LHCN-M2 (cell line): ENCODE measurements at regions not wholly inside any gene's neighbourhood (a gene's known extent, or its start where the extent isn't known, plus 50 kb on each side); places are given as distances from the start of the nearest gene placed in this dataset.

Experiments used
- DNase-seq: peaks from one replicate; pipeline ENCODE4 v3.0.0-alpha.2; 2012; ENCODE audit warnings: low read depth

DNA sequence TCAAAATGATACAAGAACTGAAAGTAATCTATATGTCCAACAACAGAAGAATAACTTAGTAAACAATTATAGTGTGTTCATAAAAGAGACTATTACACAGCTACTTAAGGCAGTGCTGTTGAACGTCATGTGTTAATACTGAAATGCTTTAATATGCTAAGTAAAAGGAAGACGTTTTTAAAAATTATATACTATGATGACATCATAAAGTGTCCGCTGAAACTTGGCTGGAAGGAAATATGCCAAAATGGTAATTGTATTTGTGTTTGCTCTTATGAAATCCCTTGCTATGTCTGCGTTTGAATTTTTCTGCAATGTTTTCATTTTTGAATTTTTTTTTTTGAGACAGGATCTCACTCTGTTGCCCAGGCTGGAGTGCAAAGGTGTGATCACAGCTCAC is 679.3 kb downstream of the DHX35 start:
- DNase-seq, result no peak

DNA sequence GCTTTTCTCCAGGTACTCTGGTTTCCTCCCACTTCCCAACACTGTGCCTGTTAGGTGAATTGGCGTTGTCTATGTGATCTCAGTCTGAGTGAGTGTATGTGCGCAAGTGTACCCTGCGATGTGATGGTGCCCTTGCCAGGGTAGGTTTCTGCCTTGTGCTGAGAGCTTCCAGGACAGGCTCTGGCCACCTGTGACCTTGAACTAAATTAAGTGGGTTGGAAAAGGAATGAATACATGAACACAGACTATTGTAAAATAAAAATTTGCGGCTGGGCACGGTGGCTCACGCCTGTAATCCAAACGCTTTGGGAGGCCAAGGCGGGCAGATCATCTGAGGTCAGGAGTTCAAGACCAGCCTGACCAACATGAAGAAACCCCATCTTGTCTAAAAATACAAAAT is 678.0 kb downstream of the DHX35 start:
- no peak for DNase-seq

DNA sequence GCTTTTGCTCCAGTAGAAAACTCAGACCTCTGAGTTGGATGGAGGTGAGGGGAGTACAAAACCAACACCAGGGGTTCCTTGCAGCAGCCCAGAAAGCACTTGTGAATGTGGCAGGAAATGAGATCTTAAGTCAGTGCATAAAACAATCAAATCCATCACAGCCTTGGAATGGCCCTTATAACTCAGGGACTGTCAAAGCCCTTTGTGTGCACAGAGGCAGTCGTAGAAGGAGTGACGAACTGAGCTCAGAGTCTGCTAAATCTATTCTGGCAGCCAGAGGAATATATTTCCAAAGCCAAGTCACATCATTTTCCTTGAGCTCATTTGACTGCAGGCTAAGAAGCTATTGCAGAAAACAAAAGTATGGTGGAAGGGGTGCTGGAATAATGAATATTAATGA is 676.6 kb downstream of the DHX35 start:
- no peak for DNase-seq

DNA sequence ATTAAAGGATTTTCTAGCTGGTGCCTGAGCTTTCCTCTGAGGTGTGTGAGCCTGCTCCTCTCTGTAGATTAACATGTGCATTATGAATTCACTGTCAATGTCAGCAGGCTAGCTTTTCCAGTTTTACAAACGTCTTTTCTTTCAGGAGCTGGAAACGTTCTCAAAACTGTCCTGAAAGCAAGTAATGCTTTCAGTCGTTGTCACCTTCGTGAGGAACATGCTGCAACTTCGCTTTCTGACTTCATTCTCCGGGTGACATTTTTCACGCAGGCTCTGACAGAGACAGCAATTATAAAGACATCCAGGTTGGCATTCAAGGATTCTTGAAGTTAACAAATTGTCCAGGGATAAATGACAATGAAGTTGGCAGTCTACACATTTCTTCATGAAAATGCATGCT is 671.5 kb downstream of the DHX35 start:
- DNase-seq, result no peak

DNA sequence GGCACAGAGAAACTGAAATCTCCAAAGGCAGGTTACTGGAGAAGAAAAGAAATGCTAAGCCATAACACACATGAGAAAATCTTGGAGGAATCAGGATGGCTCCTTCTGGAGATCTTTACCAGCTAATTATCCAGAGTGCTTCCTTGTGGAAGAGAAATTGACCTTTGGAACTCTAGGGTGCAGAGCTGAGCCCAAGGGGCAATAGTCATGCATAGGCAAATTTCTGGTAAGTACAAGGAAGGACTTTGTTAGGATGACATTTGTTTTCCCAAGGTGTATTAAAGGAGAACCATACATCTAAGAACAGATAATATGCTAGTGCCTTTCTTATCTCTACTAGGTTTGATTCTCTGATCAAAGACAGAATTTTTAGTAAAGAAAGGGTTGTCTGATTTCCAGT is 670.6 kb downstream of the DHX35 start:
- no peak for DNase-seq

DNA sequence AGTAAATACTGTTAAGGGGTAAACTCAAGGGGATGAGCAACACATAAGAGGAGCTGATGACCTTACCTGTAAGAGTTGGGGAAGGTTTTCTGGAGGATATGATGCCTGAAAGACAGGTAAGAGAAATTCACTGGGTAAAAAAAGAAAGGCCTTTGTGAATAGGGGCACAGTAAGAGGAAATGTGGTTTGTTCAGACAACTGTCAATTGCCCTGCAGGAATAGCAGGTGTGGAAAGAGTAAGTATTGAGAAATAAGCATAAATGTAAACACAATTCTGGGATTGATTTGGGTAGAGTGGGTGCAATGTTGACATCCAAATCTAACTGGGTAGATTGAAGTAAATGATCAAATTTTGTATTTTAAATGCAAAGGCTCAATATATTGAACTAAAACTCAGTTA is 670.0 kb downstream of the DHX35 start:
- DNase-seq, result no peak

DNA sequence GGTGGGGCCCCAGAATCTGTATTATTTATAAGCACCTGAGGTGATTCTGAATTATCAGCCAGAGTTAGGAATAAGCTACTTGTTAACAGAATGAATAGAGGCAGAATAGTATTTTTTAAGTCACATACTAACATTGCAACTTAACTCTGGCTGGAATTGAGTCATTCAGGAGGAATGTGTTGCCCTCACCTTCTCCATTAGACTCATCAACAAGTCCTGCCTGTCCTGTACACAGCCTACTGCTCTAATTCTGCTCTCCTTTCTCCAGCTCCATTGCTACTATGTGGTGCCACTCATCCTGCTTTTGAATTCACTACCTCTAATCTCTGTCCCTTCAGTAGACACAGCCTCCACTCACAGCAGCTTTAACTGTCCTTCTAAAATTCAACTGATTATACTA is 669.4 kb downstream of the DHX35 start:
- no peak for DNase-seq

DNA sequence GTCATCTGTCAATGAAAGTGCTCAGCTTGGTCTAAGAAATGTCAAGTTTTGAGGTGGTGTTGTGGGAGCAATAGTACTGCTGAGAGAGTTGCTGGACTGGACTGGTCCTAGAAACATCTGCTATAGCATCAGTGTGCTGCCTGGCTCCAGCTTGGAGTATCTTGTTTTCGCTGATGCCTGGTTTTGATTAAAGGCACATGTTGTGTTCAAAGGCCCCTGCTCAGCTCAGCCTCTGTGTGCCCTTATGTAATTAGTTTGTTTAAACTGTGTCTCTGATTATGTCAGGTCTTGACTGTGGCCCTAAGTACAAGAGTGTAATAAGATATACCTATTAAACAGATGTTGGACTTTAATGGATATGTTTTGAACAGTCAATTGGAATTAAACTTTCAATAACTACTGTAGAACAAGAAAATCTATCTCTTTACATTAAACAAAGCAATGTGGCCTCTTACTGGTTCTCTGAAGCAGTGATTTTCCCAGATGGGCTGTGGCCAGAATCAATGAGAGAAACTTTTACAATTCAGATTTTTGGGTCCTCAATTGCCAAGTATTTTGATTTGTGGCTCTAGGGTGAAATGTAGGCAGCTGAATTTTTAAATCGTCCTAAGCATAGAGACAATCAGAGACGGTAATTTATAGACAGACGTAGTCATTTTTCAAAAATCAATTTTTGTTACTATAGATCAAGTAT is 668.2 kb downstream of the DHX35 start:
- DNase-seq, result no peak

DNA sequence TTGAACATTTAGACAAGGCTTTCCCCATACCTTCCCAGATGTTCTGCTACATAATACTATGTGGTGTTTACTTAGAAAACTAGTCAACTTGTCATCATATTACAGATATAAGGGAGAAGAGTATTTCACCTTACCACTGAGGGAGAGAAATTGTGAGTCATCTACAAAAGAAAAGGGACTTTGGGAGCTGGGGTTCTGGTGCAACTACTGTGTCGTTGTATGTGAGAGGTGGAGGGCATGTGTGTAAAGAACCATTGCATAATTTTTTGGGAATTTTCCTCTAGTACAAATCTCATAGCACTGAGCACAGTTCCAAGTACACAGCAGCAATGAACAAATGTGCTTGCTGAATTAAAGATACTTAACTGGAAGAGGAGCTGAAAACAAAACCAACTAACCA is 665.6 kb downstream of the DHX35 start:
- DNase-seq, result no peak

DNA sequence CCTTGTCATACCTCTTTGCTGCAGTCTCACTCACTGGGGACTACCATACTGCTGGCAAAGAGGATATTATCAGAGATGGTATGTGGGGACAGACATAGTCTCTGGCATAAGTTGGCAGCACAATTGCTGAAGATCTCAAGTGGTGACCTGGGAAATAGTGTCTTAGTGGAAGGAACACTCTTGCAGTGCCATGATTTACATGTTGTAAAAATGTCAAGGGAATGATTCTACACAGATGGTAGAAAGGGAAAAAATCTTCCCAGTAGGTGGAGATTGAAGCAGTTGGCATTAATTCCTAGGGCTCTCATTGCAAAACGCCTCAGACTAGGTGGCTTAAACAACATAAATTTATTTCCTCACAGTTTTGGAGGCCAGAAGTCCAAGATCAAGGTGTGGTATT is 662.2 kb downstream of the DHX35 start:
- DNase-seq, result no peak

DNA sequence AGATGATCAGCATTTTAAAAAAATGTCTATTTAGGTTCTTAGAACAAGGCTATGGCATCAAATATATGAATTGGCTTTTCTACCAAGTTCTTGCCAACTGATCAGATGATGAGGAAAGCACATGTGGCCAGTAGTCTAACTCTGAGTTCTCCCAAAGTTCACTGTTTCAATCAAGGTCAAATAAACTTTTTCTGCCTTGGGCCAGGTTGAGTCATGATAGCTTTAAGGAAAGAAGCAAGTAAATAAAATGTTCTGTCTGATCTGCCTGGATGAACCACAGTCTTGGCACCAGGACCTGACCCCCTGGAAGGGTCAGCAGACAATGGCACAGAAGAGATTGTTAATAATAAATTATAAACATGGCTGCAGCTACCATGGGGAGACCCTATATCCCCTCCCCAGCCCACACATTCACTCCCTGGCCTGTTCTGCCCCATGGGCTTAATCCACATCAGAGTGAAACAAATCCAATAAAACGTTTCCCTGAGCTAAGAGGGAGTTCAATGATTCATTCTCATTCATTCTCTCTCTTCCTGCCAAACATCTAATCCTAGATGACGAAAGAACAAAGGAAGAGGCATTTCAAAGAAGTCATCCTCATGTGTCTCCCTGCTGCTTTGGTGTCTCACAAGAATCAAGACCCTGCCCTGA is 661.6 kb downstream of the DHX35 start:
- DNase-seq, result no peak

DNA sequence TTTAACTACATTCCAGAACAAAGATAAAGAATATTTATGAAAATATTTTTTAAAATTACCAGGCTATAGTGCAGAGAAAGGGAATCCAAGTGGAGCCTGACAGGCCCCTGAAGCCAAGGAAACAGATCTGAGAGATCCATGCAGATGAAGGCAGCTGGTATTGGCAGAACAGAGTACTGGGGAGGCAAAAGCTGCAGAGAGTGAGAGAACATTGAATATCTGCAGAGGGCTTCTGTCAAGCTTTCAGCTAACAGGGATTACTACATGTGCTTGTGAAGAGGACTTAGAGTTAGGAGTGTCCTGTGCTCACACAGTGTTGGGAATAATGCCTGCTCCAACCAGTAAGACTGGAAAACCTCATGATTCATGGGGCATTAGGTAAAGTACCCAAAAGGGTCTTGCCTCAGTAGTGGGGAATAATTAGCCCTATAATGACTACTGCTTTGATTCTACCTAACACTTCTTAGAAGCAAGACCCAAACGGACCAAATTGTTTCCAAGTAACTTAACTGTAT is 657.2 kb downstream of the DHX35 start:
- DNase-seq, result no peak

DNA sequence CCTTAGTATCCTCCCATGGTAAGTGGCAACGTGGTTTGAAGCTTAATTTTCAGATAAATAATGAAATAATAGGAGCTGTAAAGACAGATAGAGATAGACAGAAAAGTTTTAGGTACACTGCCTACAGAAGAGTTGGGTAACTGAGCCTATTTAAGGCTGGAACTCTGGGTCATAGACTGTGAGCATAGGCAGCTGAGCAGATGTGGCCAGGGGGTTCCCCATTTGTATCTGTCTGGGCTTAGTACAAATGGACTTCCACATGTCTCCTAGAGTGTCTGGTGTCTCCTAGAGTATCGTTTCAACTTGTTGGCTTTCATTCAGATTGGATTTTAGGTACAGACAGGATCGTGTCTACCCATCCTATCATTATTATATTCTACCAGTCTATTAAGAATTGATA is 649.8 kb downstream of the DHX35 start:
- DNase-seq, result no peak

DNA sequence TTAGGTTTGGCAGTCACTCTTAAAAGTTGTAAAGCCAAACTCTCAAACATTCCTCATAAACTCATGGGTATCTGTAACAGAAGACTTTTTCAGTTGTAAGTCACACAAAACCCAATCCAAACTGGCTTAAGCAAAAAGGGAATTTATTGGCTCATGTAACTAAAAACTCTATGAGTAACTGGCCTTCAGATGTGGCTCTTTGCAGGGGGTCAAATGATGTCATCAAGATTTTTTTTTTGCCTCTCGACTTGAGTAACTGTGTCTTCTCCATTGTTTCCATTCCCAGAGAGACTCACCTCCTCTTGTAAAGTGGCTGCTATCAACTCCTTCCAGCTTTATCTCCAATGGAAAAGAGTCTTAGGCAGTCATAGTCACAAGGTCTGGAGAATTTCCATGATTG is 645.0 kb downstream of the DHX35 start:
- no peak for DNase-seq

DNA sequence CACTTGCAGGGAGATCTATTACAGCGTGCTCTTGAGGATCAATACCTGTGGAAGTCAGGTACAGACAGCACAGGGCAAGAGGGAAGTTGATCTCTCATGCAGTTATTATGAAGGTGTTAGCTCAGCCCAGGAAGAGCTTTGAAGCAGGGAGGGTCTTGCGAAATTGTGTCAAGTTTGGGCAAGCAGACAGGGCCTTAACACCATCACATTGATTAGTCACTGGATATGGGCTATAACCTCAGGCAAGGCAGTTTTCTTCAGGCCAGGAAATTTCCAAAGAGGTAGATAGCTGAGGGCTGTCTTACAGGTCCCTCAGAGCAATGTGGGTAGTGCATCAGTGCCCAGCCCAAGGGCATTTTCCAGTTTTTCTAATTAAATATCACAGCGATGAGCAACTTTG is 643.8 kb downstream of the DHX35 start:
- no peak for DNase-seq

DNA sequence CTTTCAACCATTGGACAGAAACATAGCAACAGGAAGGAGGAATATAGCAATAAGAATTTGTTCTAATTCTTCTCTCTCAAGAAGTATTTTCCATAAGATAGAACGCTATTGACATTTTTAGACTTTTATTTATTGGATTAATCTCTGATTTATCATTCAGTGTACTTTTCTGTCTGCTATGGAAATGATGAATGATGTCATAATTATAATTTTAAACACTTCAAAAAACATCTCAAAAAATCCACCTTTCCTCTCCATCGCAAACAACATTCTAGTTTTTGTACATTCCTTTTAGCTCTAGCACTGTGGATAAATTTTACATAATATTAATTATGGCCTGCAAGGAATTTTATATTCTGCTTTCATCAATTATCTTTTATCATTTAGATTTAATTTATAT is 643.2 kb downstream of the DHX35 start:
- DNase-seq, result no peak

DNA sequence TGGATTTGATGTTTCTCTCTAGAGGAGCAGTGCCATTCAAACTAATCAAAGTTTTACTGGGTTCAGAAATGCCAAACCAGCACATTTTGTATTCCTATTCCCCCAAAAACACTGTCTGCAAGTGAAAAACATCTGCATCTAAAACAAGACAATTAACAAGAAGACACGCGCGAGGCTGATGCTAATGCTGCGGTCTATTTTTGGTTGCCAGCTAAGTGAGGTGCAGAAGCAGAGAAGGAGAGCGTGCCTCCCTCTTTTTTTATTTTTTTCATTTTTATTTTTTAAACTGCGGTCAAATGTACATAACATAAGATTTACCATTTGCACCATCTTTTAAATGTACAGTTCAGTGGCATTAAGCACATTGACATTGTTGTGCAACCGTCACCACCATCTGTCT is 641.1 kb downstream of the DHX35 start:
- no peak for DNase-seq

DNA sequence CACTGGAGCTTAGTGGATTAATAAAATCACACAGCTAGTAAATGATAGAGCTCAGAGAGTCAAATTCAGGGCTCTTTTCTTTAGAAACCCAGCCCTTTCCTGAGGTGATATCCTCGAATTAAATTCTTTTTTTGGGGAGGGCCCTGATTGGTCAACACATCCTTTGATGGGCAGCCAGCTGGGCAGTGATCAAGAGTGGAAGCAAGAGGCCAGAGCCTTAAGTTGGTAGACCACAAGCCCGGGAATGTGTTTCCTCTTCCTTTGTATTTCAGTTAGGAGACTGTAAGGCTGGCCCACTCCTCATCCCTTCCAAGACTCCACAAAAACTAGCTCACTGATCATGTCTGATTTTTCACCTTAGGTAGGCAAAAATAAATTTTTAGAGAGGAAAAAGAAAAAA is 640.5 kb downstream of the DHX35 start:
- DNase-seq, result no peak

DNA sequence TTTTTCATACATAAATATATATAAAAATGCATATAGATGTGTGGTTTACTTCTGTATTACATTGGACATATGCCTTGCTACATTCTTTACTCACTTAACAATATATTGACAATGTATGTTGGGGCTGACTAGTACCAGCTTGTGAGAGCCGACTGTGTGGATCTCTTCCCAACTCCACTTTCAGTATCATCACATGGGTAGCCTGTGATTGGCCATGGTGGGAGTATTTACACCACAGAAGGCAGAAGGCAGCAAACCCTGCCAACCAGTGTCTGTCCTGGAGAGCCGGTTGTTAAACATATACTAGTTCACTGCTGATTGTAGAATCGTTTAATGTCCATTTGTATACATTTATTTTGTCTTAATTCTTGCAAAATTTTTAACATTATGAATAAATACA is 638.7 kb downstream of the DHX35 start:
- DNase-seq, result no peak

DNA sequence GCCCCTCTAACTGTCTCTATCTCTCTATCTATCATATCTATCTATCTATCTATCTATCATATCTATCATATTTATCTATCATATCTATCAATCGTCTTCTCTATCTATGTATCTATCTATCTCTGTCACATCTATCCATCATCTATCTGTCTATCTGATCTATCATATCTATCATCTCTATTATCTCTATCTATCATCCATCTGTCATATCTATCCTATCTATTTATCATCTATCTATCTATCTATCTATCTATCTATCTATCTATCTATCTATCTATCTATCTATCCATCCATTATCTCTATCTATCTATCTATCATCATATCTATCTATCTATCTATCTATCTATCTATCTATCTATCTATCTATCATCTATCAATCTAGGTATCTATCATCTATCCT is 638.0 kb downstream of the DHX35 start:
- DNase-seq, result no peak

DNA sequence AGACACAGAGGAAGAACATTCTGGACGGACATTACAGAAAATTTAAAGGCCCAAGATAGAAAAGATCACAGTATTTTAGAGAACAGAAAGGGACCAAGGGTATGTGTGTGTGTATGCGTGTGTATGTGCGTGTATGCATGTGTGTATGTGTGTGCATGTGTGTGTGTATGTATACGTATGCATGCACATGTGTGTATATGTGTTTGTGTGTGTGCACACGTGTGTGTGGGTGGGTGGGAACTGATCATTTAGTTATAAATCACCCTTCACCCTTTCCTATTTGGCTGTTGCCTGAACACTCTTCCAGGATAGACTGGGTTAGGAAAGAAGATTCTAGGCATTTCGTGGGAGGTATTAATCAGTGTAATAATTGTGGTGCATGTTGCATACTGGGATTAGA is 634.4 kb downstream of the DHX35 start:
- DNase-seq, result no peak

DNA sequence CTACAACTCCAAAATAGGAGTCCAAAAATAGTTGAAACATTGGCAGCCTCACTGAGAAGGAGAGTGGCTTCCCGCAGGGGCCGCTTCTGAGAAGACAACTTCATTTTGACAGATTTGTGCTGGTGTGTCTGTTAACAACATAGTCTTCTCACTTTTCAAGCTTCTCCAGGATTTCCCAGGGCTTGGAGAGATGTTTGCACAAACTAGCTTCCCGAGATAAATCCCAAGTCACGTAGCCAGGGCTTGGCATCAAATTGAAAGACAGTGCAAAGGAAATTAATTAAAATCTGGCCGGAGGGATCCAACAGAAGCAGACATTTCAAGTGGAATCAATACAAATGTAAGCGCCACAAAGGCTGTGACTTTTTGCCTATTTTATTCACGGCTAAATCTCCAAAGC is 630.2 kb downstream of the DHX35 start:
- DNase-seq, result no peak

DNA sequence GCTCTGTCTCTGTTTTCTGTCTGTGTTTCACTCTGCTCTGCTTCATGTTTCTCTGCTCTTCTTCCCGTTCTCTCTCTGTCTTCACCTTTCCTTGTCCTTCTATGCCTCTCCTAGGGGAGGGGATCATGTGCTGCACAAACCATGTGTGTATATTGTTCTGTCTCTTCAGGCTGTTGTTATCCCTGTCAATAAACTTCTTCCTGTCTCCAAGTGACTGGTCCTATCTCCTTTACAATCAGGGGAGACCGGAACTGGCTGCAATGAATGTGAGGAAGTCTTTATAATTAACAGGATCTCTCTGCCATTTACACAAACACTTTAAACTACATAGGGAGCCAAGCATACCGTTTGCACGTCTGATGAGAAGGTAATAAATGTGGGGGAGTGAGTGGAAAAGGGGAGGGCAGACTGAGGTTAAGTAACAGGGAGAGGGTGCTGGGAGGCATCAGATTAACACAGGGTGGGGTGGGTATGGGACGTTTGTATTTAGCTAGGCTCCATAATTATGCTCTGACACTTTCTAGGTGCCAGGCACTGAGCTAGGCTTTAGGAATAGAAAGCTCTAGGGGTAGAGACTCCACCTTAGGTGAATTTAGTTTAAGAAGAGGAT is 626.1 kb downstream of the DHX35 start:
- no peak for DNase-seq
